Brain microvascular endothelial cell (primary cell): ENCODE measurements at regions not wholly inside any gene's neighbourhood (a gene's known extent, or its start where the extent isn't known, plus 50 kb on each side); places are given as distances from the start of the nearest gene placed in this dataset.

Source experiments
- DNase-seq: peaks from one replicate; pipeline ENCODE4 v3.0.0-alpha.2; 2020
- H3K27ac ChIP-seq: fragments of 250-450 bp; sonication (Bioruptor Pico); 2 replicates; pipeline ENCODE4 v1.5.1; 2020; ENCODE audit warnings: mild to moderate bottlenecking, moderate library complexity
- H3K27me3 ChIP-seq: fragments of 250-450 bp; sonication (Bioruptor Pico); replicated peaks from 2 replicates; pipeline ENCODE4 v1.5.1; 2020; ENCODE audit warnings: mild to moderate bottlenecking
- H3K36me3 ChIP-seq: fragments of 250-450 bp; sonication (Bioruptor Pico); replicated peaks from 2 replicates; pipeline ENCODE4 v1.5.1; 2020; ENCODE audit warnings: mild to moderate bottlenecking
- H3K4me3 ChIP-seq: 2 replicates; pipeline ENCODE4 v1.5.1; 2011; ENCODE audit warnings: low read depth, mild to moderate bottlenecking, control low read depth, low read length, moderate library complexity
- in situ Hi-C: cut with HindIII; loops from 2 replicates; pipeline ENCODE4 v1.10.0; 2017; ENCODE audit warnings: low sequenced_read_pairs, low pct_ligation_motif_present
- TF ChIP-seq, protein P1 (sequence below): IDR thresholded peaks from 2 replicates; pipeline ENCODE4 v1.5.1; 2011; ENCODE audit warnings: low read depth, mild to moderate bottlenecking, moderate library complexity, low read length, control low read depth, inconsistent platforms; ENCODE audit errors: missing control alignments

GRCh38 chr6:143562143-143562542 is 50.6 kb upstream of the FUCA2 start:
- H3K27me3 ChIP-seq, result no peaks in the 10 kb centered on the region
- TF ChIP-seq, protein P1, sequence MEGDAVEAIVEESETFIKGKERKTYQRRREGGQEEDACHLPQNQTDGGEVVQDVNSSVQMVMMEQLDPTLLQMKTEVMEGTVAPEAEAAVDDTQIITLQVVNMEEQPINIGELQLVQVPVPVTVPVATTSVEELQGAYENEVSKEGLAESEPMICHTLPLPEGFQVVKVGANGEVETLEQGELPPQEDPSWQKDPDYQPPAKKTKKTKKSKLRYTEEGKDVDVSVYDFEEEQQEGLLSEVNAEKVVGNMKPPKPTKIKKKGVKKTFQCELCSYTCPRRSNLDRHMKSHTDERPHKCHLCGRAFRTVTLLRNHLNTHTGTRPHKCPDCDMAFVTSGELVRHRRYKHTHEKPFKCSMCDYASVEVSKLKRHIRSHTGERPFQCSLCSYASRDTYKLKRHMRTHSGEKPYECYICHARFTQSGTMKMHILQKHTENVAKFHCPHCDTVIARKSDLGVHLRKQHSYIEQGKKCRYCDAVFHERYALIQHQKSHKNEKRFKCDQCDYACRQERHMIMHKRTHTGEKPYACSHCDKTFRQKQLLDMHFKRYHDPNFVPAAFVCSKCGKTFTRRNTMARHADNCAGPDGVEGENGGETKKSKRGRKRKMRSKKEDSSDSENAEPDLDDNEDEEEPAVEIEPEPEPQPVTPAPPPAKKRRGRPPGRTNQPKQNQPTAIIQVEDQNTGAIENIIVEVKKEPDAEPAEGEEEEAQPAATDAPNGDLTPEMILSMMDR, result no peak
- H3K27ac ChIP-seq, result no peak overlapping the region
- in situ Hi-C loops, result no loop called here
- H3K36me3 ChIP-seq, result no peaks in the 10 kb centered on the region
- no peak overlapping the region for H3K4me3 ChIP-seq
- no peak for DNase-seq
